EH (cell line): ENCODE measurements at regions not wholly inside any gene's neighbourhood (a gene's known extent, or its start where the extent isn't known, plus 50 kb on each side); places are given as distances from the start of the nearest gene placed in this dataset.
"Not testable (repeated sequence)": the region's sequence is repeated elsewhere in the genome, so short reads cannot be mapped to it uniquely, and the experiment has no call there.

Experiments used
- DNase-seq: peaks from one replicate; pipeline ENCODE4 v3.0.0-alpha.2; 2015; ENCODE audit warnings: low read depth

DNA sequence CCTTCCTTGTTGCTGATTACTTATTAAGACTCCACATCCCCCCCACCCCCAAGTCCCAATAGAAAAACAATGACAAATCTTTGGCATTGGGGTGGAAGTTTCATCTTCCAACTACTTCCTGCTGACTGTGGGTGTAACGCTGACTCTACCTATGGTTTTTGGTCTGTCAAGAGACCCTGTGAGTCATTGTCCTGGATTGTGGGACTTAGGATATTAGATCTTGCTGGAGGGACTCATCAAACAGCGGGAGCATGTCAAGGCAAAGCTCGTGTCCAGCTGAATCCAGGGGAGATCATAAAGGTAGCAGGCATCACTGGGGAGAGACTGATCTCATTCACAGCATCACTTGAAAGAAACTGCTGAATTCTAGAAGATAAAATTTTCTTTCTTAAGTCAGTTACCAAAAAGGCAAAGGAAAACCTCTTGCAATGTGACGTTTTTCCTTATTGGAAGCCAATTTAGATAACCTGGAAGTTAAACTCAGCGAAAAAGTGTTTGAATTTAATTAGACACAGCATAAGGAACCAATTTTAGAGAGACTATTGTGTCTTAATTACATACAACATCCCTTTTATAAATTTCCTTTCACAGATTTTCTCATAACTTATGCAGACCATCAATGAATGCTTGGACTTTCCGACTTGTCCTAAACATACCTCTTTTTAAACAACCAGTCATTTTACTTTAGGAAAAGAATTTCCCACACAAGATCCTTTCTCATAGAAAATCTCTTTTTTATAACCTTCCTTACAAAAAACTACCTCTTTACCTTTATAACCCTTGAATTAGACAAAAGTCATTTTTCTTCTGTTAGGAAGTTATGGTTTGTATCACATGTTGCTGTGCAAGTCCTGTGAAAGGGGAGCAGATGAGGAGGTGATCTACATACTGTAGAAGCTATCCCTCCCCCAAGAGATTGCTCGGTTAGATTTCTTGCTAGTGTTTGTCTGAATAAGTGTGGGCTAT, 94.6 kb upstream of the SCAF11 start:
- DNase-seq: no peak

GRCh38 chr12:46082490-46083200, 92.3 kb upstream of the SCAF11 start:
- DNase-seq: no peak

GRCh38 chr12:46073321-46073720, 82.9 kb upstream of the SCAF11 start:
- DNase-seq: peak; percentile 7

DNA sequence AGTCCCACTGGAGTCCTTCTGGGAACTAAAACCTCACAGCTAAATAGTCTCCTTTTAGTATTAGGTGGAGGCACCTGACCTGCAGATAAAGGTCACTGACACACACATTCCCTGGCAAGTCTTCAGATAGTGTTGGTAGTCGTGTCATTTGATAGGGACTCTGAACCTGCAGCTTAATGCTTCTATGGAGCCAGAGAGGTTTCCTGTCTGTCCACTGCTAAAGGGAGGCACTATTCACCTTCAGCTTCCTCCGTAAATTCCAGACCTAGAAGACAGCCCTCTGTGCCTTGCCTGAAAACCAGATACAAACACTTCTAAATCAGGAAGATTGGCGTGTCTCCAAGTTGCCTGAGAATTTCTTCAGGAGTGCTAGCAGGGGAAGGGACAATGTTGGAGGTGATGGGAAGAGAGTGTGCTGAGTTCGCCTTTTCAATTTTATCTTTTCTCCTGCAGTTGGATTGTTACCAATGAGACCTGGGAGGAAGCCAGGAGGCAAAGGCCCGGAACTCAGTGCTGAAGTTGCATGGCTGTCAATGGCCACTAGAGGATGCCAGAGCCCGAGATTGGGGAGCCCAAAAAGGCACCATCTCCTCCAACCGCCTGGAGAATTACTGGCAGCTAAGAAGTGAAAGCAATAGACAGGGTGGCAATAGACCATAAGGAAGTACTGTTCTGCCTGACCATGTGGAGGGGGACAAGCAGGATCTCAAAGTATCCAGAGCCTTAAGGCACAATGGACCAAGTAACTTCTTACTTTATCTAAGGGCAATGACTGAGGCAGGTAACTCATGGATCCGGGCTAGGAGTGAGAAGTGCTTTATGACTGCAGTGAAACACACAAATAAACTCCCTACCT, 81.6 kb upstream of the SCAF11 start:
- peak; percentile 78 for DNase-seq

- no peak for DNase-seq
Measured at GRCh38 chr12:46071335-46071734, 81.0 kb upstream of the SCAF11 start.

- DNase-seq: no peak
Measured at GRCh38 chr12:46067094-46067493, 76.7 kb upstream of the SCAF11 start.

GRCh38 chr12:46065412-46066166, 75.2 kb upstream of the SCAF11 start:
- no peak for DNase-seq

GRCh38 chr12:46064548-46064947, 74.2 kb upstream of the SCAF11 start:
- DNase-seq: no peak

DNA sequence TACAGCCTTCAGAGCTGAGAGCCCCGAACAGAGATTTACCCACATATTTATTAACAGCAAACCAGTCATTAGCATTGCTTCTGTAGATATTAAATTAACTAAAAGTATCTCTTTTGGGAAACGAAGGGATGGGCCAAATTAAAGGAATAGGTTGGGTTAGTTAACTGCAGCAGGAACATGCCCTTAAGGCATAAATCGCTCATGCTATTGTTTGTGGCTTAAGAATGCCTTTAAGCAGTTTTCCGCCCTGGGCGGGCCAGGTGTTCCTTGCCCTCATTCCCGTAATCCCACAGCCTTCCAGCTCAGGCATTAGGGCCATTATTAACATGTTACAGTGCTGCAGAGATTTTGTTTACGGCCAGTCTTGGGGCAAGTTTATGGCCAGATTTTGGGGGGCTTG, 68.3 kb upstream of the SCAF11 start:
- not testable (repeated sequence) for DNase-seq

- no peak for DNase-seq
Measured at GRCh38 chr12:46050805-46051204, 60.4 kb upstream of the SCAF11 start.

GRCh38 chr12:46049665-46050064, 59.3 kb upstream of the SCAF11 start:
- DNase-seq: no peak

DNA sequence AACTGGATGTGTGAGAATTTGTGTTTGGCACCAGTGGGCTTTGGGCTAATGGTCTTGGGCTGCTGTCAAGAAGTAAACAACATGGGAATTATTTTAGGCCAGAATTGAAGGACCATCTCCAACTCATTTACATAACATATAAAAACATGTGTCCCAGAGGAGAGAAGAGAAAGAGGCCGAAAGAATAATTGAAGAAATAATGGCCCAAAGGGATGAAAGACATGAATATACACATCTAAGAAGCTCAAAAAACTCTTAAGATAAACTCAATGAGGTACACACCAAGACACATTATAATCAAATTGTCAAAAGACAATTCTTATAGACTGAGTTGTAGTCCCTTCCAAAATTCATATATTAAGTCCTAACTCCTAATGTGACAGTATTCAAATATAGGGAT, 56.1 kb upstream of the SCAF11 start:
- no peak for DNase-seq

DNA sequence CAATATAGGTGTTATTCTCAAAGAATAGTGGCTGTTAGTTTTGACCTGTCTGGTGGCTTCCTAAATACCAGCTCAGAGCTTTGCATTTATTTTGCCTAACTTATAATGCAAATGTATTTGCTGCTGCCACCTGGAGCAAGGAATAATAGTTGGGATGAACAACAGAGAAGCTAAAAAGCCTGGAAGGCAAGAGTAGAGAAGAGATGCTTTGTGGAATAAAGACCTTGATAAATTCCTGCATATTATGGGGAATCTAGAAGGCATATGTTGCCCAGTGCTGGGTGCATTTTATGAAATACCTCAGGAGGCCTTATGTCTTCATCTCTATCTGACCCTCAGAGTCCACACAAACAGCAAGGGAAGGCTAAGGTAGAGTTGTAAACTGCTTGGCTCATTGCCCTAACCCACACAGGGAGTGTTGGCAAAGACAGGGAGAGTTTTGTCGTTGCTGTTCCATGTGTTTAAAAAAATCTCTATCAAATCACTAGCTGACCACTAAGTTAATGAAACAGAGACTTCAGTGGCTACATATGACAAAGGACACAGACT, 53.7 kb upstream of the SCAF11 start:
- no peak for DNase-seq
